Ascending aorta (tissue), 2 donors: ENCODE measurements at regions not wholly inside any gene's neighbourhood (a gene's known extent, or its start where the extent isn't known, plus 50 kb on each side); places are given as distances from the start of the nearest gene placed in this dataset.

Experiments used
- DNase-seq, 2 donors: peaks; one replicate each; pipeline ENCODE4 v3.0.0-alpha.2; 2019; ENCODE audit warnings: low spot score in 2 of 2
- H3K27ac ChIP-seq, 2 donors: fragments of 200-600 bp; sonication (generic); one replicate each; pipeline ENCODE4 v1.5.1; 2016 to 2017; ENCODE audit warnings: mild to moderate bottlenecking in 1 of 2
- H3K27me3 ChIP-seq: fragments of 200-600 bp; sonication (generic); one replicate; pipeline ENCODE4 v1.5.1; 2017
- H3K36me3 ChIP-seq, 2 donors: fragments of 200-600 bp; sonication (generic); one replicate each; pipeline ENCODE4 v1.5.1; 2016
- H3K4me1 ChIP-seq, 2 donors: fragments of 200-600 bp; sonication (generic); one replicate each; pipeline ENCODE4 v1.5.1; 2016 to 2017; ENCODE audit warnings: mild to moderate bottlenecking in 1 of 2
- H3K4me3 ChIP-seq, 2 donors: fragments of 200-600 bp; sonication (generic); one replicate each; pipeline ENCODE4 v1.5.1; 2016 to 2017; ENCODE audit warnings: mild to moderate bottlenecking in 1 of 2
- H3K9me3 ChIP-seq, 2 donors: fragments of 200-600 bp; sonication (generic); one replicate each; pipeline ENCODE4 v1.5.1; 2016
- intact Hi-C: fragments of 100-400 bp; cut with DNase I; formaldehyde crosslinking; loops from one replicate; pipeline ENCODE4 v1.15.1; 2023
- TF ChIP-seq, protein P1 (sequence below), 3 experiments: fragments of 200-600 bp in 2 of 3; fragments of 450-650 bp in 1 of 3; sonication (generic) in 2 of 3; IDR thresholded peaks; one replicate each; pipeline ENCODE4 v1.5.1; 2016 to 2019; ENCODE audit warnings: antibody characterized with exemption in 3 of 3, mild to moderate bottlenecking in 1 of 3, moderate library complexity in 1 of 3

DNA sequence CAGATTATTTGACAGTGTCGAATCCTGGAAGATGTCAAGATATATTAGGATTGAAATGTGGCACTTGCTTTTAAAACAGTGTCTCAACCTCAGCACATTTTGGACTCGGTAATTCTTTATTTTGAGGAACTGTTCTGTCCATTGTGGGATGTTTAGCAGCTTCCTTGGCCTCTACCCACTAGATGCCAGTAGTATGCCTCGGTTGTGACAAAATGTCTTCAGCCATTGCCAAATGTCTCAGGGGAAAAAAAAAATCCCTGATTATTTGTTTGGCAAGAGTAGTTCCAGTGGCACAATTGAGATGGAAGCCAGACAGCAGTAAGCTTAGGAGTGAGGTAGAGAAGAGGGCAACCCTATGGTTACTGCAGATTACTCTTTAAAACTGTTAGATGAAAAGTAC lies 694.5 kb upstream of the RIOK2 start:
- Histone ChIP-seq H3K36me3 (no peaks in the 10 kb centered on the region), H3K27me3 (no peaks in the 10 kb centered on the region), H3K27ac (no peak overlapping the region), H3K4me1 (no peaks in the 10 kb centered on the region), H3K9me3 (no peaks in the 10 kb centered on the region), H3K4me3 (no peak overlapping the region)
- intact Hi-C loops = no loop called here
- TF ChIP-seq, protein P1, sequence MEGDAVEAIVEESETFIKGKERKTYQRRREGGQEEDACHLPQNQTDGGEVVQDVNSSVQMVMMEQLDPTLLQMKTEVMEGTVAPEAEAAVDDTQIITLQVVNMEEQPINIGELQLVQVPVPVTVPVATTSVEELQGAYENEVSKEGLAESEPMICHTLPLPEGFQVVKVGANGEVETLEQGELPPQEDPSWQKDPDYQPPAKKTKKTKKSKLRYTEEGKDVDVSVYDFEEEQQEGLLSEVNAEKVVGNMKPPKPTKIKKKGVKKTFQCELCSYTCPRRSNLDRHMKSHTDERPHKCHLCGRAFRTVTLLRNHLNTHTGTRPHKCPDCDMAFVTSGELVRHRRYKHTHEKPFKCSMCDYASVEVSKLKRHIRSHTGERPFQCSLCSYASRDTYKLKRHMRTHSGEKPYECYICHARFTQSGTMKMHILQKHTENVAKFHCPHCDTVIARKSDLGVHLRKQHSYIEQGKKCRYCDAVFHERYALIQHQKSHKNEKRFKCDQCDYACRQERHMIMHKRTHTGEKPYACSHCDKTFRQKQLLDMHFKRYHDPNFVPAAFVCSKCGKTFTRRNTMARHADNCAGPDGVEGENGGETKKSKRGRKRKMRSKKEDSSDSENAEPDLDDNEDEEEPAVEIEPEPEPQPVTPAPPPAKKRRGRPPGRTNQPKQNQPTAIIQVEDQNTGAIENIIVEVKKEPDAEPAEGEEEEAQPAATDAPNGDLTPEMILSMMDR (IDR thresholded peaks at IDR 0.05) = no peak
- DNase-seq = no peak

DNA sequence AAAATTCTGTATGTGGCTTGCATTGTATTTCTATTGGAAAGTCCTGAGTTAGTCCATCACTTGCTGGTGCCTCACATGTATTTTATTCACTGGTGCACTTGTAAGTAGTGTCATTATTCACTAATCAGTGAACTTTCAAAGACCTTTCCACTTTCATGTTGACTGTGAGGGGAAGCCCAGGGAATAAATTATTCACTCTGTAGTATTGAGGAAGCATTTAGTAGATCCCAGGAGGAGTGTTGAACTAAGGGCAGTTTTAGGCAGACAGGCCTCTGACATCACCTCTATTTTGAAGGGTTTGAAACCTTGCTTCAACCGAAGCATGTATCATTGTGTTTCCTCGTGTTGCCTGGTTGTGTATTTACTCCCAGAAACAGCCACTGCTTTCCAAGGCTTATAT lies 705.4 kb upstream of the RIOK2 start:
- Histone ChIP-seq H3K36me3 (no peaks in the 10 kb centered on the region), H3K4me1 (no peaks in the 10 kb centered on the region), H3K27me3 (no peaks in the 10 kb centered on the region), H3K4me3 (no peak overlapping the region), H3K9me3 (no peaks in the 10 kb centered on the region), H3K27ac (no peak overlapping the region)
- TF ChIP-seq, protein P1 (IDR thresholded peaks at IDR 0.05) = no peak
- intact Hi-C loops = no loop called here
- DNase-seq = no peak

DNA sequence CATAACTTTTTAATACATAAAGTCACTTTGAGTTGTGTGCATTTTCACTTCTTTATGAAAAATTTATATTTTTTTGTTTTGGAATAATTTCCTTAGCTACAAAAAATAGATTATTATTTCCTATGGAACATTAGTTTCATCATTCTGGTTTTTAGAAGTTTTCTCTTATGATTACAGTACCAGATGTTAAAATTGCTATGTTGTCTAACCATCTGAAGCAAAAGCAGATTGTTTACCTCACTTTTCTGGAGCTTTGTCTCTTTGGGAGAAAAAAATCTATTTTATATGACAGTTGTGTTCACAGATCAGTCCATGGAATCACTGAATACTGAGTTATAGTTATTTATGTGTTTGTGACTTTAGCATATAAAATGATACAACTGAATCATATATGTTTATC lies 708.9 kb upstream of the RIOK2 start:
- intact Hi-C loops = no loop called here

DNA sequence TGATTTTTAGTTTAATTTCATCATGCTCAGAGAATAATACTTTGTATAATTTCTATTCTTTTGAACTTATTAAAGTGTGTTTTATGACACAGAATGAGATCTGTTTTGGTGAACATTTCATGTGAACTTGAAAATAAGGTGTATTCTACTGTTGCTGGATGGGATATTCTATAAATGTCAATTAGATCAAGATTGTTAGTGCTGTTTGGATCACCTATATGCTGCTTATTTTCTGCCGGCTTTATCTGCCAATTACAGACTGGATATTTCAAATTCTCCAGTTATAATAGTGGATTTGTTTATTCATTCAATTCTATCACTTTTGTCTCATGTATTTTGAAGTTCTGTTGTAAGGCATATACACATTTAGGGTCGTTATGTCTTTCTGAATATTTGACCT lies 720.7 kb upstream of the RIOK2 start:
- intact Hi-C loops = no loop called here
- Histone ChIP-seq H3K4me1 (no peaks in the 10 kb centered on the region), H3K9me3 (peaks cover 0 to 9% of the 10 kb centered on the region in 2 donors), H3K36me3 (no peaks in the 10 kb centered on the region), H3K27me3 (no peaks in the 10 kb centered on the region), H3K27ac (no peak overlapping the region), H3K4me3 (no peak overlapping the region)
- DNase-seq = no peak
- TF ChIP-seq, protein P1 (IDR thresholded peaks at IDR 0.05) = no peak

More for the DNA sequence above, 708.9 kb upstream of the RIOK2 start:
- H3K27me3 ChIP-seq = no peaks in the 10 kb centered on the region
- H3K27ac ChIP-seq = no peak overlapping the region
- no peaks in the 10 kb centered on the region for H3K9me3 ChIP-seq
- DNase-seq = no peak
- TF ChIP-seq, protein P1 (IDR thresholded peaks at IDR 0.05) = no peak
- no peak overlapping the region for H3K4me3 ChIP-seq
- H3K36me3 ChIP-seq = no peaks in the 10 kb centered on the region
- H3K4me1 ChIP-seq = no peaks in the 10 kb centered on the region

DNA sequence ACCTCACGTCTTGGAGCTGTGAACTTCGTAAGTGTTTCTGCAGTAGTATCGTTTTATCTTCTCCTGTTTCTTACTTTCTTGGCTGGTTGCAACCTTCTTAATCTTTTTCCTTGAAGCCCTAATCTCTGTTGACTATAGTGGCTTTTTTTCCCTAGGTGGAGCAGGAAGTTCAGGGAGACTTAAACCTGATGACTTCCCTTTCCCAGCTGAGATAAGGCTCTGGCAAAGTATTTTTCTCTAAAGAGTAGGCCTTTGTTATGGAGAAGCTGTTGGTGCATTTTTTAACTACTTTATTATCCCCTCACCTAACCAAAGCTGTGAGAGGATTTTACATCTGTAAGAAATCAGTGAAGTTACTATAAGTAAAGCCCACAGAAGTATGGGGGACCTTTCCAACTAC lies 723.1 kb upstream of the RIOK2 start:
- Histone ChIP-seq H3K4me3 (no peak overlapping the region), H3K36me3 (no peaks in the 10 kb centered on the region), H3K27ac (no peak overlapping the region), H3K9me3 (peaks cover 0 to 9% of the 10 kb centered on the region in 2 donors), H3K4me1 (no peaks in the 10 kb centered on the region), H3K27me3 (no peaks in the 10 kb centered on the region)
- intact Hi-C loops = no loop called here
- TF ChIP-seq, protein P1 (IDR thresholded peaks at IDR 0.05) = no peak
- DNase-seq = no peak
